NCI-H1105 treated with DMSO at 0.1 percent for 48 hours (cell line): ENCODE measurements at regions not wholly inside any gene's neighbourhood (a gene's known extent, or its start where the extent isn't known, plus 50 kb on each side); places are given as distances from the start of the nearest gene placed in this dataset.
"Not testable (repeated sequence)": the region's sequence is repeated elsewhere in the genome, so short reads cannot be mapped to it uniquely, and the experiment has no call there.

Source experiments
- DNase-seq: peaks from one replicate; lab custom pipeline; 2025; lab: John Stamatoyannopoulos, UW

DNA sequence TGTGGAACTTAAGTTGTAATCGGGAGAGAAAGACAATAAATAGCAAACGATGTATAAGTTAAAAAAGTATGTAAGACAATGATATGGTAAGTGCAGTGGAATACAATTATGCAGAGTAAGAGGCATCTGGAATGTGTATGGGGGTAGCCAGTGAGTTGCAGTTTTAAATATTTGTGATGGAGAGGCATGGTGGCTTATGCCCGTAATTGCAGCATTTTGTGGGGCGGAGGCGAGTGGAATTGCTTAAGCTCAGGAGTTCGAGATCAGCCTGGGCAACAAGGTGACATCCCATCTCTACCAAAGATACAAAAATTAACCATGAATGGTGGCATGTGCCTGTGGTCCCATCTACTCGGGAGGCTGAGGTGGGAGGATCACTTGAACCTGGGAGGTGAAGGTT, 52.5 kb upstream of the WDFY3 start:
- no peak for DNase-seq

DNA sequence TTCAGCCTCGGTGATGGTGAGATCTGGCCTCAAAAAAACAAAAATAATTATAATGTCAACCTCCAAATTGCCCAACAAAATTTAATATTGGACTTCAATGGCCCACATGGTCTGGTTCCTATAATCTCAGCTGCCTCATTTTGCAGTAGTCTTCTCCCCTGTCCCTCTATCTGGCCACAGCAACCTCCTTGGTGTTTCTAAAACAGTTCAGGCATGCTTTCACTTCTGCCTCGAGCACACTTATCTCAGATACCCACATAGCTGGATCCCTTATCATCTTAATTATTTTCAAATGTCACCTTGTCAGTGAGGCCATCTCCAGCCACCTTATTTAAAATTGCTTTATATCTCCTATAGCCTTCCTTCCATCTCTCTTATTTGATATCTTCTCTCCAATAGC, 52.9 kb upstream of the WDFY3 start:
- no peak for DNase-seq

DNA sequence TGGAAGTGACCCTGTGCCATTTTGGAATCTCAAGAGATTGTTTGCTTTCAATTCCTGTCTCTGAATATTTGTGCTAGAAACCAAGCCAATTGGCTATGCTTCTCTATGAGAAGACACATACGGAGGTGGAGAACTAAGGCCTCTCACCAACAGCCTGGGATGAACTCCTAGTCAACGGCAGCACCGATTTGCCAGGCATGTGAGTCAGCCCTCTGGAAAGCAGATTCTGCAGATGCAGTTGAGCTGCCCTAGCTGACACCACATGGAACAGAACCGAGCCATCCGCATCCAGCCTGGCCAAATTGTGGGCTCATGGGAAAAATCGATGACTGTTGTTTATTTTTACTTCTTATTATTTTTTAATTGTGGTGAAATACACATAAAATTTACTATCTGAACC, 58.2 kb upstream of the WDFY3 start:
- no peak for DNase-seq

DNA sequence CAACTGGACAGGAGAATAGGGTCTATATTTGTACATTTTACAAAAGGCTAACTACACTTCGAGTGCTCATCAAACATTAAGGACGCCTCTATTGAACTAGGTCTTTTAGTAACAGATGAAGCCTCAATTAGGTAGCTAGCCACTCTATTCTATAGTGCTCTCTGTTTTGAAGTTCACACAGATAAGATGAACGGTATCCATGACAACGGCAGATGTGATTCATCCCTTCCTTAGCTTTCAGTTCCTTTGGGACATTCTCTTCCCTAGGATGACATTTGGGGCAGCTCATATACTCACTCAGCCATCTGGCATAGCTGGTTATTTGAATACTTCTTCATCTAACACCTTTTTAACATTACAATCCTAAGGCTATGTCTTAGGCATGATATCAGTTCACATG, 62.4 kb upstream of the WDFY3 start:
- no peak for DNase-seq

DNA sequence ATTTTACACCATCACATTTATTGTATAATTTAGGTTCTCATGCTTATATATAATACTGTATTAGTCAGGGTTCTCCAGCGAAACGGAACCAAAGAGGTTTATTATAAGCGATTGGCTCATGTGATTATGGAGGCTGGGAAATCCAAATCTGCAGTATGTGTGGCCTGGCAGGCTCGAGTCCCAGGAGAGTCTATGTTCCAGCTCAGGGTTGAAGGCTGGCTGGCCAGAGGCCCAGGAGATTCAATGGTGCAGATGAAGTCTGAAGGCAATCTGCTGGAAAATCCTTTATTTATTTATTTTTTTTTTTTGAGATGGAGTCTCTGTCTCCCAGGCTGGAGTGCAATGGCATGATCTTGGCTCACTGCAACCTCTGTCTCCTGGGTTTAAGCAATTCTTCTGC, 63.0 kb upstream of the WDFY3 start:
- DNase-seq: no peak

DNA sequence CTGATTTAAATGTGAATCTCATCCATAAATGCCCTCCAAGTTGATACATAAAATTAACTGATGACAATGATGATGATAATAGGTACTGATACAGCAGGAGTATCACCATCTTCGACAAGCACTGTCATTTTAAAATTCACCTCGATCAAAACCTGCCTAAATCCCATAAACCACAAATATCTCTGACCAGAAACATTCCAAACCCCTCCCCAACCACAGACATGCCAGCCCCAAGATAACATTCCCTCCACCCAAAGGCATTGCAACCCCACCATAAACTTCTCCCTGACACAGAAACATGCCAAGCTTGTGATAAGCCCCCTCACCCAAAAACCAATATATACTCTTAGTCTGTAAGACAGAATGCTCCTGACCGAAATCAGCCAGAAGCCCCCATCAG, 63.7 kb upstream of the WDFY3 start:
- no peak for DNase-seq

DNA sequence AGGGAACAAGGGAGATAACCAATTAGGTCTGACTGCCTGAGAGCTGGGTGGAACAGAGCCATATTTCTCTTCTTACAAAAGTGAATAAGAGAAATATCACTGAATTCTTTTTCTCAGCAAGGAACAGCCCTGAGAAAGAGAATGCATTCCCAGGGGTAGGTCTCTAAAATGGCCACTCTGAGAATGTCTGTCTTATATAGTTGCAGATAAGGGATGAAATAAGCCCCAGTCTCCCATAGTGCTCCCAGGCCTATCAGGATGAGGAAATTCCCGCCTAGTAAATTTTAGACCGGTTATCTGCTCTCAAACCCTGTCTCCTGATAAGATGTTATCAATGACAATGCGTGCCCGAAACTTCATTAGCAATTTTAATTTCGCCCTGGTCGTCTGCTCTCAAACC, 67.3 kb upstream of the WDFY3 start:
- not testable (repeated sequence) for DNase-seq

DNA sequence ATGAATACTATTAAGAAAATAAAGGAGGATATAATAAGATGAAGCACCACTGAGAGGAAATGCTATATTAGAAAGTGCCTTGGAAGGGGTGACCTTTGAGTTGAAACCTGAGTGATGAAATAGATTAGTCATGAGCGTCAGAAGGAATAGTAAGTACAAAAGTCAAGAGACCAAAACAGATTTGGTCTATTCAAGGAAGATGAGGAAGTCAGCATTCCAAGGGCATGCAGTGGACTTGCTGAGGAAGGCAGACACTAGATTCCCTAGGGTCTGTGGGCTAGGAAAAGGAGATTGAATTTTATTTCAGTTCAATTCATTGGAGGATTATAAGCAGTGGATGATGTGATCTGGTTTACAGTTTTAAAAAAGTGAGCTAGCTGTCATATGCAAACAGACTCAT, 73.0 kb upstream of the WDFY3 start:
- no peak for DNase-seq

DNA sequence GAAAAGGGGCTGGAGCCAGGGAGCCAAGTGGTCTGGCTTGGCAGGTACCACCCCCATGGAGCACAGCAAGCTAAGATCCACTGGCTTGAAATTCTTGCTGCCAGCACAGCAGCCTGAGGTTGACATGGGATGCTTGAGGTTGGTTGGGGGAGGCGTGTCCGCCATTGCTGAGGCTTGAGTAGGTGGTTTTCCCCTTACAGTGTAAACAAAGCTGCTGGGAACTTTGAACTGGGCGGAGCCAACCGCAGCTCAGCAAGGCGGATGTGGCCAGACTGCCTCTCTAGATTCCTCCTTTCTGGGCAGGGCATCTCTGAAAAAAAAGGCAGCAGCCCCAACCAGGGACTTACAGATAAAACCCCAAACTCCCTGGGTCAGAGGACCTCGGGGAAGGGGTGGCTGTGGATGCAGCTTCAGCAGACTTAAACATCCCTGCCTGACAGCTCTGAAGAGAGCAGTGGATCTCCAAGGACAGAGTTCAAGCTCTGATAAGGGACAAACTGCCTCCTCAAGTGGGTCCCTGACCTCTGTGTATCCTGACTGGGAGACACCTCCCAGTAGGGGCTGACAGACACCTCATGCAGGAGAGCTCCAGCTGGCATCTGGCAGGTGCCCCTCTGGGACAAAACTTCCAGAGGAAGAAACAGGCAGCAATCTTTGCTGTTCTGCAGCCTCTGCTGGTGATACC, 77.5 kb upstream of the WDFY3 start:
- not testable (repeated sequence) for DNase-seq

DNA sequence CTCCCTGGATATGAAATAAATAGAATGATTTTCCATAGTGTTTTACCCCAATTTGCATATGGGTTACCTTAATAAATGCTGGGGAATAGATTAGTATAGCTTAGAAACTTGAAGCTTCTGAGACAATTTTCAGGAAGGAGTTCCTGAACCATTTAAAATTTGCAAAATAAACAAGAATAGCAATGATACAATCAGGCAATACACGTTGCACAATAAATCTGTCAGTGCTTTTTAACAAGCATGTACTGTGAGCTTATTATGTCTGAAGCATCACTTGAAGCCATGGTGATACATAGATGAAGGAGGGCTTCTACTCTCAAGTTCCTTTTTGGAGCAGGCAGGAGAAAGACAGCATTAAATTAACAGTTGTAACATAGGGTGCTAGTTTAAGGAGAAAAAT, 84.2 kb upstream of the WDFY3 start:
- peak; percentile 22 for DNase-seq

DNA sequence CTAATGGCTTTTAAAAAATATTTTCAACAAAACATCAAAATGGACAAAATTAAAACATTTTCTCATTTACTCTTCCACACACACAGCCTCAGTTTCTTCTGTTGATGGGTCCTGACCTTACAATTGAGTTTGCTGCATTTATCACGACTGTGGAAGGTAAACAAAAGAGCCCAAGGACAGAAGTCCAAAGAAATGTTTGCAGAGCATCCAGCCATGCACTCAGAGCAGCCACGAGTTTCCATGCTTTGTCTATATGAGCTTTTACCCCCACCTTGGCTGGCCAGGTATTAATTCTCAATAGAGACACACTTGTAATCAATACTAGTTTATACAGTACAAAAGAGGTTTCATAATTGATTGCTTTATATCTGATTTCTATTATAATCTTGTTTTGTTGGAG, 85.0 kb upstream of the WDFY3 start:
- no peak for DNase-seq

DNA sequence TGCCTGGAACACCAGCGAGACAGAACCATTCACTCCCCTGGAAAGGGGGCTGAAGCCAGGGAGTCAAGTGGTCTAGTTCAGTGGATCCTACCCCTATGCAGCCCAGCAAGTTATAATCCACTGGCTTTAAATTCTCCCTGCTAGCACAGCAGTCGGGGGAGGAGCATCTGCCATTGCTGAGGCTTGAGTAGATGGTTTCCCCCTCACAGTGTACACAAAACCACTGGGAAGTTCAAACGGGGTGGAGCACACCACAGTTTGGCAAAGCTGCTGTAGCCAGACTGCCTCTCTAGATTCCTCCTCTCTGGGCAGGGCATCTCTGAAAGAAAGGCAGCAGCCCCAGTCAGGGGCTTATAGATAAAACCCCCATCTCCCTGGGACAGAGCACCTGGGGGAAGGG, 88.4 kb upstream of the WDFY3 start:
- DNase-seq: not testable (repeated sequence)

DNA sequence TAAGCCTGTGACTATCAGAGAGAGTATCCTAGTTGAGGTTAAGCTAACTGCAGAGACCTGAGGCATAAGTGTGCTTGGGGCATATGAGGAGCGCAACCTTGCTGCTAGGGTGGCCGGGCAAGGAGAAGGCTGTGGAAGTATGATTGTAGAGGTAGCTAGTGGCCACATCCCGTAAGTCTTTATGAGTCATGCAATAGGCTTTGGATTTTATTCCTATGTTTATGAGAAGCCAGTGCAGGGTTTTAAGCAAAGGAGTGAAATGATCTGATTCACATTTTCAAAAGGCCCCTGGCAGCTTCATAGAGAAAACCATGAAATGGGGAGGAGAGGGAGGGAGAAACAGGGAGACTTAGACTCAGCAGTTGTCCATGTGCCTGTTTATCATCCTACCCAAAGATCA, 92.1 kb upstream of the WDFY3 start:
- no peak for DNase-seq

DNA sequence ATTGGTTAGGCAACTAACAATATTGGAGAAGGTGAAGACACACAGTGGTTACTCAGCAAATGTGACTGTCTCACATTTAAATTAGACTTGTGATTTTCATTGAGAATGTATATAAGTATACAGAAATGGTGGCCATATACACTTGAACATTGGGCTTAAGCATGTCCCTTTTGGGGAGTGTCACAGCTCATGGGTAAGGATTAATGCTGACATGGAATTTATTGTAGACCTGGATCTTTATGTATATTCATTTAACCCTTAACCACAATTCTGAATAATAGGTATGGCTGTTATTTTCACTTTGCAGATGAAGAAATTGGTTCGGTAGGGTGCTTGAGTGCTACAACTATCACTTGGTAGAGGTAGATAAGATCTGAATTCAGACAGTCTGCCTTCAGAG, 95.5 kb upstream of the WDFY3 start:
- no peak for DNase-seq

DNA sequence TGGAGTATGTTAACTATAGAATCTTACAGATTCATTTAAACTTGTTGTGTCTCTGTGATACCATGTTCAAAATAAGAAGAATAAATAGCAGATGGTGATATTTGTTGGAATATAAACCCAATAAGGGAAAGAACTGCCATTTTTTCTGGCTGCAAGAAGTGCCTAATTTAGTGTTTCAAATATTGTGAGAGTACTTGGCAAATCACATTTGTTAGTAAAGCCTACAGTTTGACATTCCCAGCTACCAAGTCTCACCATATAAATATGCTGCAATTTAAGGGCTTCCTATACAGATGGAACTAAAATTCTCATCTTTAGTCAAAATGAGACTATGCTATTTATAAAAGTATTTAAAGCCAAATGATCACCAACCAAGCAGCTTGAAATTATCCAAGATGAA, 96.0 kb upstream of the WDFY3 start:
- DNase-seq: no peak

DNA sequence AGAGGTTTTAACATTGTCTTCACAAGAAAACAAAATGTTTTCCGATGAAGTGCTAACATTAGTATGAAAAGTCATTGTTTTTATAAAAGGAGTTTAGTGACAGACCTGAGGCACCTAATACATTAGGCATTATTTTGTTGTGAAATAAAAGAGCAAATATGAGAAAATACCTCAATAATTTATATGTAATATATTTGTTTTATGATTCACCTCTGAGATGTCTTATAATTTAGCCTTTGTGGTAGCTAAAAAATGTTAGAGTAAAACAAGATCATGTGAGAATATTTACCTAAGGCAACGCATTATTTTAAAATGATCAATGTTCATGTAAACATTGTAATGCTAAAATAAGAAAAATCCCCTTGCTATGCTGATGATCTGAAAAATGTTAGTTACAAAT, 100.9 kb upstream of the WDFY3 start:
- DNase-seq: no peak

DNA sequence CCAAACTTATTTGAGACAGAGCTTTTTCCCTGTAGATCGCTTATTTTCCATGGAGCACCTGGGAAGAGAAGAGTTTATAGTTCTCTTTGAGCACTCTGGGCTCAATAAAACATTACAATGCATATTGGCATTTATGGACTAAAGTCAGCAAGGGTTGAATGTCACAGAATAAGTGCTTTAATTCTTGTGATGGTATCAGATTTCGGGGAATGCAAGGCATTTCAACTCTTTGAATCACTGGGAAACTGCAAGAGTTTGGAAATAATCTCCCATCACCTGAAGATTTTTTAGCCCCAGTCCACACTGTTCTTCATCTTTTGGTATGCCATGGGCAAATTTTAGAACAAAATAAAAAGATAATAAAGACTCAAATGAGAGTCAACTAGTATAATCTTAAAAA, 111.5 kb upstream of the WDFY3 start:
- no peak for DNase-seq

DNA sequence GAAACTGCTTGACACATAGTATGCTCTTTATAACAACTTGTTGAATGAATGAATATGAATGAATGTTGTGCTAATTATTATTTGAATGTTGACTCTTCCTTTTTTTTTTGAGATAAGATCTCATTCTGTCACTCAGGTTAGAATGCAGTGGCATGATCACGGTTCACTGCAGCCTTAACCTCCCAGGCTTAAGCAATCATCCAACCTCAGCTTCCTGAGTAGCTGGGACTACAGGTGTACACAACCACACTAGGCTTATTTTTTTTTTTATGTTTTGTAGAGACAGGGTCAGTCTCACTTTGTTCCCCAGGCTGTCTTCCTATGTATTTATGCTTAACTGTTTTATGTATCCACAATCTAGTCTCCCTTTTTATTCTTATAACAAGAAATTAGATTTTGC, 114.7 kb upstream of the WDFY3 start:
- DNase-seq: no peak

DNA sequence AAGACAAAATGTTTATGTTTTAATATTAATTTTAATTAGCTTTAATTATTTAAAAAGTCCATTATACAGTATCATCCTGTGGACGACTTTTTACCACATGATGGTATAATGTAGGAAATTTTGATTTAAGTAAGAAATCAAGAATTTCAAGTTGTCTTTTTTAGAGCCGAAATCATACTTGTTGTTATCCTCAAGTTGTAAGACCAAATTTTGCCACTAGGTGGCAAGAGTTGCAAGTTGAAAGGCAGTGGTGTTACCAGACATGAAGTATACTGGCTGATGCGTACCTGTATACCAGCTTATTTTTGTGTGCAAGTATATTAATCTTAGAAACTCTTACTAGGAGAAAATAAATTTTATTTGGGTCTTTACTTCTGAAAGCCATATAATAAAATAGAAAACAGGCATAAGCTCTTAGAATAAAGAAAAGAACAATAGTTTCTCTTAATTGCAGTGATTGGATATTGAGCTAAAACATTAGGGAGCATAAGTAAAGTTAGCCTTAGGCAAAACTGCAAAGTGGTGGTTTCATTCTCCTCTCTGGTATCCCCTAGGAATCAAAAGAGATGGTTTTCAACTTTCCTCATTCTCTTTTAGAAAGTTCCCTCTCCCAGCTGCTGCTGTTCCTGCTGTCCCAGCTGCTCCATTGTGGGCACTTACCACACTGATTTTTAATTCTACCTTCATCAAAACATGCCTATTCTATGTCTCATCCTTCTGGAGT, 118.0 kb upstream of the WDFY3 start:
- DNase-seq: peak; percentile 78

DNA sequence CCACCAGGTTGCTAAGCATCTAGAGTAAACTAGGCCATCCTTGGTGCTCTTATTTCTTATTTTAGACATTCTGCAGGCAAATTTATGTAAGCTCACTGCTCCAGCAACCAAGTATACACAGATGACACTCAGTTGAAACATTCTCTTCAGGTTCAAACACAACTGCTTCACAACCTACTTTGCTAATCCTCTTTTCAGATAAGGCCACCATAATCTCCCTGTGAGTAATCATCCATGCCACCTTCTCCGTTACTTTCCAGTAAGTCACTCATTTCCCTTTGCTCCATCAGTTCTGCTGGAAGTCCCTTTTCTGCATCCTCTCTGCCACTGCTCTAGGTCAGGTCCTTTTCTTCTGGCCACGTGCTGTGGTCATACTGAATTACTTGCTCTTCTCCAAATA, 120.2 kb upstream of the WDFY3 start:
- DNase-seq: no peak

DNA sequence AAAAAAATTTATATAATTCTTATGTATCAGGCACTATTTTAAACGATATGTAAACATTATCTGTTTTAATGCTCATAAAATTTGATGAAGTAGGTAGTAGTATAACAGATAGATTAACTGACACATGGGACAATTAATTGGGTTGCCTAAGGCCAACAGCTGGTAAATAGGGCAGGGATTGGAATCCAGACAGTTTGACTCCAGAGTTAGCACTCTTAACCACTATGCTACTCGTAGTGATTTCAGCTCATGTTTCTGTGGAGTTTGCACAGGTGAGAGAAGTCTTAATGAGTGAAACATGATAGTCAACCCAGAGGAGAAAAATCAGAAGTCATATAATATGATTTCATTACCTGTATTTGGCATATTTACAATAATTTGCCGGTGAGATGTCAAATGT, 126.0 kb upstream of the WDFY3 start:
- DNase-seq: peak; percentile 96

DNA sequence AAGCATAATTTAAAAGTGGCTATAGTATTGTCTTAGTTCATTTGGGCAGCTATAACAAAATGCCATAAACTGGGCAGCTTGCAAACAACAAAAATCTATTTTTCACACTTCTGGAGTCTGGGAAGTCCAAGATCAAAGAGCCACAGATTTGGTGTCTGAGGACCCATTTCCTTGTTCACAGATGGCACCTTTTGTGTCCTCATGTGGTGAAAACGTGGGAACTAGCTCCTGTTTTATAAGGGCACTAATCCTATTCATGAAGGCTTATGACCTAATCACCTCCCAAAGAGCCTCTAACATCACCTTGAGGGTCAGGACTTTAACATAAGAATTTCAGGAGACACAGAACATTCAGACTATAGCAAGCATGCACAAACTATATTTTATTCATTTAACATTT, 126.5 kb upstream of the WDFY3 start:
- peak; percentile 94 for DNase-seq

DNA sequence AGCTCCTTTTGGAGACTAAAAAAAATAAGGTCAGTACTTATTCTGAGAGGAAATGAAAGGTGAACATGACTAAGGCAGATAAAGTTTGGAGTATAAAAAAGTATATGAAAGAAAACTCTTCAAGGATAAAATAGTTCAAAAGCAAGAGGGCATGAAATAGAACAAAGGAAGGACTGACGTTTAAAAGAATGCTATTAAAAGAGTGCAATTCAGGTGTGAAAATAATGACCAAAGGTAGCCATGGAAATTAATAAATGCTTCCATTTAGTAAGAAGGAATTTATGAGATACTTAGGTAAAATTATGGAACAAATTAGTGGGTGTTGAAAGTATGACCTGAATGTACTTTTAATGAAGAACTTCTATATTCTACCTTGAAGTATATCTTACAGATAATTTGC, 128.2 kb upstream of the WDFY3 start:
- DNase-seq: no peak

DNA sequence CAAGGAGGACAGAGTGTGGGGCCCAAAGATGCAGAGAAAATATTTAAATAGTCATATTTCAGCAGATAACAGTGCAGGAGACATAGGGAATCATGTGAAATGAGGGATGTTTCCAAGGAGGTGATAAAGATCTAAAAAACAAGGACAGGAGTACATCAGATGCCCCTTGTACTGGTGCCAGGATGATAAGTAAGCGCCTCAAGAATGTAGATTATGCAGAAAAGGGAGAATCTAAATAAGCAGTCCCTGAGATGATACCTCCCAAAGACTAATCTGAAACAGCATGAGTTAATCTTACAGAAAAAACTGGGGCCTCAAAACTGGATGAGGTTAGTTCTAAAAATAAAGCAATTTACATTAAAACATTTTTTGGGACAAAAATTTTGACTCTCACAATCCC, 136.1 kb upstream of the WDFY3 start:
- DNase-seq: no peak
